ENCODE measurements at regions not wholly inside any gene's neighbourhood (a gene's known extent, or its start where the extent isn't known, plus 50 kb on each side); places are given as distances from the start of the nearest gene placed in this dataset.

- TF ChIP-seq E2F1 (CRISPR knock-in tag; IDR thresholded peaks at IDR 0.05) (no peak), ATF2 (CRISPR knock-in tag; IDR thresholded peaks at IDR 0.05; ENCODE audit: borderline replicate concordance, low read depth) (no peak)
Measured at GRCh38 chr15:69597061-69597592, 144.5 kb downstream of the RPLP1 start (continued).

GRCh38 chr15:69599271-69599670 is 146.7 kb downstream of the RPLP1 start:
- Mint-ChIP-seq H3K36me3 (no peaks in the 10 kb centered on the region), H3K4me3 (no peak overlapping the region), H3K9me3 (peaks cover 4% of the 10 kb centered on the region), H3K4me1 (peaks cover 12% of the 10 kb centered on the region), H3K27me3 (ENCODE audit: low read depth) (peaks cover 11% of the 10 kb centered on the region), H3K27ac (no peak overlapping the region)
- DNase-seq (ENCODE audit: low spot score) = no peak
- ChIA-PET CTCF (no interaction called here), POLR2A (no interaction called here)
- no peak for ATAC-seq
- TF ChIP-seq NFATC4 (CRISPR knock-in tag; IDR thresholded peaks at IDR 0.05) (no peak), HMGA2 (CRISPR knock-in tag; IDR thresholded peaks at IDR 0.05) (no peak), NR3C1 (CRISPR knock-in tag; conservative IDR thresholded peaks at IDR 0.05; ENCODE audit: low read depth) (no peak), FOXP1 (CRISPR knock-in tag; IDR thresholded peaks at IDR 0.05; ENCODE audit: borderline replicate concordance) (no peak), MYBL2 (CRISPR knock-in tag; IDR thresholded peaks at IDR 0.05) (no peak), CBFB (CRISPR knock-in tag; IDR thresholded peaks at IDR 0.05; ENCODE audit: low read depth) (no peak), ESRRA (CRISPR knock-in tag; IDR thresholded peaks at IDR 0.05; ENCODE audit: borderline replicate concordance) (no peak)

GRCh38 chr15:69600556-69601085 is 148.0 kb downstream of the RPLP1 start:
- H3K27me3 Mint-ChIP-seq (ENCODE audit: low read depth) = peaks cover 11% of the 10 kb centered on the region
- no peak overlapping the region for H3K27ac Mint-ChIP-seq
- peaks cover 4% of the 10 kb centered on the region for H3K9me3 Mint-ChIP-seq
- ATAC-seq = no peak
- H3K4me3 Mint-ChIP-seq = no peak overlapping the region
- DNase-seq (ENCODE audit: low spot score) = no peak
- TF ChIP-seq RELA (CRISPR knock-in tag; IDR thresholded peaks at IDR 0.05; ENCODE audit: borderline replicate concordance) (no peak), ZNF425 (CRISPR knock-in tag; conservative IDR thresholded peaks at IDR 0.05) (no peak), NR3C1 (CRISPR knock-in tag; conservative IDR thresholded peaks at IDR 0.05; ENCODE audit: low read depth) (no peak), ZNF219 (CRISPR knock-in tag; IDR thresholded peaks at IDR 0.05; ENCODE audit: borderline replicate concordance) (no peak), ARID4B (CRISPR knock-in tag; IDR thresholded peaks at IDR 0.05; ENCODE audit: borderline replicate concordance) (no peak), CDX4 (CRISPR knock-in tag; IDR thresholded peaks at IDR 0.05; ENCODE audit: borderline replicate concordance) (no peak), RORB (CRISPR knock-in tag; IDR thresholded peaks at IDR 0.05) (no peak), TEAD1 (CRISPR knock-in tag; IDR thresholded peaks at IDR 0.05) (no peak), MYBL2 (CRISPR knock-in tag; IDR thresholded peaks at IDR 0.05) (no peak)
- H3K36me3 Mint-ChIP-seq = no peaks in the 10 kb centered on the region
- ChIA-PET POLR2A (no interaction called here), CTCF (no interaction called here)
- peaks cover 9% of the 10 kb centered on the region for H3K4me1 Mint-ChIP-seq

Measured in WTC11 (cell line).